Endothelial cell of umbilical vein (primary cell): ENCODE measurements at regions not wholly inside any gene's neighbourhood (a gene's known extent, or its start where the extent isn't known, plus 50 kb on each side); places are given as distances from the start of the nearest gene placed in this dataset.

Experiments used
- BruUV-seq: library from RNA; stranded (reverse); fragments of 400-500 nt; replicated peaks from 2 replicates; lab custom pipeline; 2021; lab: Mats Ljungman, UMichigan
- CTCF ChIA-PET: fragments of 300-600, 350-600 bp; sonication (Branson Sonifier 250); formaldehyde crosslinking; loops from one replicate; lab custom pipeline; 2021; ENCODE audit warnings: antibody characterized with exemption, inconsistent platforms; lab: Charles Lee
- POLR2A ChIA-PET: fragments of 300-600, 350-600 bp; sonication (Branson Sonifier 250); formaldehyde crosslinking; loops from one replicate; lab custom pipeline; 2021; ENCODE audit warnings: antibody characterized with exemption, inconsistent platforms; lab: Charles Lee
- DNase-seq: peaks from one replicate; pipeline ENCODE4 v3.0.0-alpha.2; 2011; ENCODE audit warnings: low read depth, low spot score
- FAIRE-seq: peaks from 2 replicates; lab custom pipeline; 2011; peaks lifted over from hg19 to GRCh38; lab: Jason Lieb, UNC
- H2AFZ ChIP-seq: 2 replicates; pipeline ENCODE4 v1.6.0; 2012; ENCODE audit warnings: low read depth, low read length, control low read depth, inconsistent platforms
- H3K27ac ChIP-seq: 2 replicates; pipeline ENCODE4 v1.5.1; 2011; ENCODE audit warnings: low read depth, mild to moderate bottlenecking, control low read depth, low read length, moderate library complexity; ENCODE audit not compliant: insufficient read depth
- H3K27me3 ChIP-seq, 2 experiments: 2 replicates each; pipeline versions ENCODE4 v1.6.0 to v1.6.1; 2011; ENCODE audit warnings: low read length in 2 of 2, mixed read lengths in 1 of 2; ENCODE audit not compliant: control insufficient read depth in 2 of 2, insufficient read depth in 2 of 2
- H3K36me3 ChIP-seq, 2 experiments: 2 replicates in 1 of 2; 3 replicates in 1 of 2; pipeline ENCODE4 v1.5.1; 2011; ENCODE audit warnings: low read length in 2 of 2, mild to moderate bottlenecking in 1 of 2, moderate library complexity in 1 of 2; ENCODE audit not compliant: control insufficient read depth in 2 of 2, insufficient read depth in 2 of 2; ENCODE audit errors: extremely low read depth in 1 of 2
- H3K4me1 ChIP-seq: 3 replicates; pipeline ENCODE4 v1.5.1; 2011; ENCODE audit warnings: mild to moderate bottlenecking, low read length; ENCODE audit not compliant: control insufficient read depth, insufficient read depth; ENCODE audit errors: extremely low read depth
- H3K4me2 ChIP-seq: 2 replicates; pipeline ENCODE4 v1.6.1; 2011; ENCODE audit warnings: low read length, control low read depth, mixed read lengths; ENCODE audit not compliant: insufficient read depth
- H3K4me3 ChIP-seq, 3 experiments: fragments of 200-600 bp in 1 of 3; sonication (generic), shearing (Covaris generic) in 1 of 3; replicated peaks in 1 of 3; 2 replicates each; pipeline ENCODE4 v1.5.1; 2011 to 2016; ENCODE audit warnings: control low read depth in 3 of 3, low read length in 3 of 3, mild to moderate bottlenecking in 2 of 3, inconsistent platforms in 1 of 3, low read depth in 1 of 3, moderate library complexity in 1 of 3; ENCODE audit not compliant: insufficient read depth in 1 of 3
- H3K79me2 ChIP-seq: 2 replicates; pipeline ENCODE4 v1.6.0; 2012; ENCODE audit warnings: low read length, inconsistent platforms; ENCODE audit not compliant: control insufficient read depth, insufficient read depth
- H3K9ac ChIP-seq: replicated peaks from 2 replicates; pipeline ENCODE3; 2011; ENCODE audit warnings: low read length, control low read depth; ENCODE audit not compliant: insufficient read depth; ENCODE audit errors: extremely low read depth
- H3K9me1 ChIP-seq: replicated peaks from 3 replicates; pipeline ENCODE4 v1.6.0; 2011; ENCODE audit warnings: mild to moderate bottlenecking, low read length; ENCODE audit not compliant: control insufficient read depth, insufficient read depth; ENCODE audit errors: extremely low read depth
- H3K9me3 ChIP-seq: replicated peaks from 2 replicates; pipeline ENCODE4 v1.5.1; 2012; ENCODE audit warnings: low read length, inconsistent platforms; ENCODE audit not compliant: control insufficient read depth, insufficient read depth
- H4K20me1 ChIP-seq: replicated peaks from 2 replicates; pipeline ENCODE3; 2011; ENCODE audit warnings: mild to moderate bottlenecking, low read length; ENCODE audit not compliant: control insufficient read depth, insufficient read depth; ENCODE audit errors: extremely low read depth
- CTCF ChIP-seq, 2 donors: IDR thresholded peaks; 1 replicate in 1 of 2; 2 replicates in 1 of 2; pipeline ENCODE4 v1.5.1; 2011; ENCODE audit warnings: low read length in 2 of 2, mild to moderate bottlenecking in 2 of 2, moderate library complexity in 2 of 2, control low read depth in 1 of 2, inconsistent platforms in 1 of 2, low read depth in 1 of 2; ENCODE audit not compliant: insufficient read depth in 1 of 2; ENCODE audit errors: extremely low read depth in 1 of 2
- EZH2 ChIP-seq: IDR thresholded peaks from 2 replicates; pipeline ENCODE4 v1.6.1; 2012; ENCODE audit warnings: borderline replicate concordance, low read depth, mild to moderate bottlenecking, moderate library complexity, low read length, inconsistent platforms; ENCODE audit not compliant: severe bottlenecking
- FOS ChIP-seq: IDR thresholded peaks from 2 replicates; pipeline ENCODE4 v1.6.1; 2011; ENCODE audit warnings: mild to moderate bottlenecking, low read length, moderate library complexity, borderline replicate concordance; ENCODE audit not compliant: insufficient read depth
- GATA2 ChIP-seq: IDR thresholded peaks from 2 replicates; pipeline ENCODE4 v1.7.0; 2011; ENCODE audit warnings: low read depth, mild to moderate bottlenecking, moderate library complexity, mixed read lengths, low read length; ENCODE audit not compliant: insufficient read length, insufficient read depth
- JUN ChIP-seq: IDR thresholded peaks from 2 replicates; pipeline ENCODE4 v1.6.1; 2011; ENCODE audit warnings: borderline replicate concordance, low read depth; ENCODE audit not compliant: insufficient read length, insufficient read depth
- MYC ChIP-seq: IDR thresholded peaks from one replicate; pipeline ENCODE4 v1.6.1; 2011; ENCODE audit warnings: mild to moderate bottlenecking, low read depth, low read length
- POLR2A ChIP-seq: IDR thresholded peaks from 2 replicates; pipeline ENCODE4 v1.6.1; 2012; ENCODE audit warnings: low read depth, mild to moderate bottlenecking, control low read depth, low read length
- POLR2AphosphoS5 ChIP-seq: IDR thresholded peaks from 2 replicates; pipeline ENCODE4 v1.6.1; 2012; ENCODE audit warnings: low read depth, mild to moderate bottlenecking, control low read depth, low read length, moderate library complexity; ENCODE audit not compliant: insufficient read depth
- dilution Hi-C: fragments of 300-500 bp; cut with MboI; formaldehyde crosslinking; loops from one replicate; pipeline ENCODE4 v1.15.0; 2019; ENCODE audit warnings: low sequenced_read_pairs; ENCODE audit not compliant: extremely low pct_ligation_motif_present
- intact Hi-C: fragments of 100-400 bp; cut with micrococcal nuclease; formaldehyde crosslinking; loops from one replicate; pipeline ENCODE4 v1.10.0; 2022
- TF ChIP-seq, protein P1 (sequence below): IDR thresholded peaks from 2 replicates; pipeline ENCODE4 v1.6.1; 2011; ENCODE audit not compliant: insufficient read depth, insufficient read length

DNA sequence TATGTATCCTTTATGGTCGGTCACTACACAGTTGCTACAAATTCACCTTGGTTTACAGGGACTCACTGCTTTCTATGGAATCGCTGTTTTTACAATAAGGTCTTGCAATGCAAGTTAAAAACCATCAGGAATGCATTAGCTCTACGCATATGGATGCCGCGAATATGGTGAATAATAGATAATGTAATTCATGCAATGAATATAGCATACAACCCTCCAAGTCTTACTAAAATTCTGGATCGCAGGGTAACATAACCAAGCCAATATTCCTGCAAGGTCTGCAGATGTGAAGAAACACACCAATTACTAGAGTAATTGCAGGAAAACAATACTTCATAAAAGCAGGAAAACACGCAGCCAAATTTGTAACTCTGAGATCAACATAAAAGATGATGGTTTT is 75.6 kb upstream of the BACE2 start:
- BruUV-seq, result no TSS peak
- intact Hi-C loops (no loop called here), dilution Hi-C loops (no loop called here)
- Histone ChIP-seq H3K4me1 (no peaks in the 10 kb centered on the region), H3K9me3 (peaks cover 2% of the 10 kb centered on the region), H3K9me1 (no peaks in the 10 kb centered on the region), H3K4me3 (no peak overlapping the region), H3K4me2 (no peak overlapping the region), H3K9ac (no peak overlapping the region), H3K36me3 (no peaks in the 10 kb centered on the region), H3K79me2 (no peaks in the 10 kb centered on the region), H2AFZ (no peak overlapping the region), H3K27me3 (no peaks in the 10 kb centered on the region), H4K20me1 (no peaks in the 10 kb centered on the region), H3K27ac (no peak overlapping the region)
- CTCF ChIA-PET, result no interaction called here
- DNase-seq (no peak), FAIRE-seq (no peak)
- TF ChIP-seq, protein P1, sequence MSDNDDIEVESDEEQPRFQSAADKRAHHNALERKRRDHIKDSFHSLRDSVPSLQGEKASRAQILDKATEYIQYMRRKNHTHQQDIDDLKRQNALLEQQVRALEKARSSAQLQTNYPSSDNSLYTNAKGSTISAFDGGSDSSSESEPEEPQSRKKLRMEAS, result no peak
- TF ChIP-seq POLR2AphosphoS5 (no peak), POLR2A (no peak), CTCF (IDR thresholded peaks at IDR 0.05; ENCODE audit: extremely low read depth in 1 of 2, insufficient read depth in 1 of 2, low read depth in 1 of 2, low read length in 2 of 2) (no peak), GATA2 (no peak), JUN (no peak), MYC (no peak), EZH2 (no peak), FOS (no peak)
- POLR2A ChIA-PET, result no interaction called here
